HEK293 (cell line): ENCODE measurements at regions not wholly inside any gene's neighbourhood (a gene's known extent, or its start where the extent isn't known, plus 50 kb on each side); places are given as distances from the start of the nearest gene placed in this dataset.

Experiments
- CTCF ChIA-PET: fragments of 350-600 bp; formaldehyde crosslinking; extraction: SDS; loops from one replicate; lab custom pipeline; 2021; ENCODE audit warnings: antibody characterized with exemption; lab: Yijun Ruan, JAX
- POLR2A ChIA-PET: fragments of 300-600 bp; formaldehyde crosslinking; extraction: SDS; loops from one replicate; lab custom pipeline; 2020; ENCODE audit warnings: antibody characterized with exemption, inconsistent platforms; lab: Yijun Ruan, JAX
- H3K27ac ChIP-seq: fragments of 200-500 bp; sonication (Bioruptor generic); 2 replicates; pipeline ENCODE4 v1.5.1; 2014; ENCODE audit warnings: low read depth, low read length, control low read depth, inconsistent platforms; ENCODE audit errors: extremely low read depth
- H3K36me3 ChIP-seq, 2 experiments: fragments of 200-500 bp in 1 of 2; sonication (Bioruptor generic) in 1 of 2; 1 replicate in 1 of 2; 2 replicates in 1 of 2; pipeline ENCODE4 v1.5.1; 2014 to 2017; ENCODE audit warnings: inconsistent platforms in 2 of 2, low read length in 2 of 2; ENCODE audit not compliant: control insufficient read depth in 2 of 2, insufficient read depth in 1 of 2
- H3K4me1 ChIP-seq: fragments of 200-500 bp; sonication (Bioruptor generic); 2 replicates; pipeline ENCODE4 v1.5.1; 2014; ENCODE audit warnings: mild to moderate bottlenecking, low read length, inconsistent platforms; ENCODE audit not compliant: control insufficient read depth, insufficient read depth
- H3K4me3 ChIP-seq: 2 replicates; pipeline ENCODE4 v1.5.1; 2011; ENCODE audit warnings: low read depth, mild to moderate bottlenecking, control low read depth, low read length, moderate library complexity
- H3K9me3 ChIP-seq: fragments of 200-500 bp; sonication (Bioruptor generic); 2 replicates; pipeline ENCODE4 v1.5.1; 2014; ENCODE audit warnings: low read depth, low read length, inconsistent platforms; ENCODE audit not compliant: control insufficient read depth, insufficient read depth
- EGR2 ChIP-seq: fragments of 450-650 bp; formaldehyde crosslinking; IDR thresholded peaks from 2 replicates; pipeline ENCODE4 v1.5.1; 2016; ENCODE audit warnings: low read depth, missing biosample characterization, missing genetic modification characterization
- GLIS2 ChIP-seq: fragments of 450-650 bp; formaldehyde crosslinking; IDR thresholded peaks from 2 replicates; pipeline ENCODE4 v1.5.1; 2016; ENCODE audit warnings: missing biosample characterization, missing genetic modification characterization
- HIC1 ChIP-seq: fragments of 450-650 bp; formaldehyde crosslinking; IDR thresholded peaks from 2 replicates; pipeline ENCODE4 v1.5.1; 2016; ENCODE audit warnings: missing biosample characterization, missing genetic modification characterization
- HOXD13 ChIP-seq: sonication (generic); formaldehyde crosslinking; IDR thresholded peaks from 2 replicates; pipeline ENCODE4 v1.8.0; 2022; ENCODE audit warnings: missing genetic modification reagents, borderline replicate concordance
- KLF16 ChIP-seq: fragments of 450-650 bp; formaldehyde crosslinking; IDR thresholded peaks from 2 replicates; pipeline ENCODE4 v1.5.1; 2017; ENCODE audit warnings: missing biosample characterization, missing genetic modification characterization
- RBAK ChIP-seq: fragments of 450-650 bp; formaldehyde crosslinking; IDR thresholded peaks from 2 replicates; pipeline ENCODE4 v1.5.1; 2016; ENCODE audit warnings: missing biosample characterization, missing genetic modification characterization
- SCRT1 ChIP-seq: fragments of 450-650 bp; formaldehyde crosslinking; IDR thresholded peaks from 2 replicates; pipeline ENCODE4 v1.5.1; 2016; ENCODE audit warnings: missing biosample characterization, missing genetic modification characterization, borderline replicate concordance
- SP3 ChIP-seq: fragments of 450-650 bp; formaldehyde crosslinking; IDR thresholded peaks from 2 replicates; pipeline ENCODE4 v1.5.1; 2016; ENCODE audit warnings: missing biosample characterization, missing genetic modification characterization
- TCF7L2 ChIP-seq: IDR thresholded peaks from 2 replicates; pipeline ENCODE4 v1.6.1; 2011; ENCODE audit warnings: low read depth, mild to moderate bottlenecking, inconsistent platforms, low read length, moderate library complexity, borderline replicate concordance
- ZNF121 ChIP-seq: fragments of 450-650 bp; formaldehyde crosslinking; IDR thresholded peaks from 2 replicates; pipeline ENCODE4 v1.5.1; 2016; ENCODE audit warnings: missing biosample characterization, missing genetic modification characterization
- ZNF16 ChIP-seq: fragments of 450-650 bp; formaldehyde crosslinking; IDR thresholded peaks from 2 replicates; pipeline ENCODE4 v1.5.1; 2016; ENCODE audit warnings: low read depth, missing biosample characterization, missing genetic modification characterization
- ZNF184 ChIP-seq: fragments of 450-650 bp; IDR thresholded peaks from 2 replicates; pipeline ENCODE4 v1.5.1; 2018; ENCODE audit warnings: missing biosample characterization, mild to moderate bottlenecking, missing genetic modification characterization
- ZNF202 ChIP-seq: fragments of 450-650 bp; formaldehyde crosslinking; IDR thresholded peaks from 2 replicates; pipeline ENCODE4 v1.5.1; 2016; ENCODE audit warnings: missing biosample characterization, missing genetic modification characterization, borderline replicate concordance
- ZNF223 ChIP-seq: fragments of 450-650 bp; formaldehyde crosslinking; IDR thresholded peaks from 2 replicates; pipeline ENCODE4 v1.5.1; 2016; ENCODE audit warnings: missing biosample characterization, missing genetic modification characterization
- ZNF239 ChIP-seq: fragments of 450-650 bp; formaldehyde crosslinking; IDR thresholded peaks from 2 replicates; pipeline ENCODE4 v1.5.1; 2016; ENCODE audit warnings: missing biosample characterization, missing genetic modification characterization
- ZNF302 ChIP-seq: fragments of 450-650 bp; formaldehyde crosslinking; IDR thresholded peaks from 2 replicates; pipeline ENCODE4 v1.5.1; 2016; ENCODE audit warnings: missing biosample characterization, missing genetic modification characterization, low read depth
- ZNF354C ChIP-seq: fragments of 450-650 bp; formaldehyde crosslinking; IDR thresholded peaks from 2 replicates; pipeline ENCODE4 v1.5.1; 2016; ENCODE audit warnings: missing biosample characterization, missing genetic modification characterization, low read depth, borderline replicate concordance
- ZNF366 ChIP-seq: fragments of 450-650 bp; formaldehyde crosslinking; conservative IDR thresholded peaks from 2 replicates; pipeline ENCODE4 v1.5.1; 2016; ENCODE audit warnings: missing biosample characterization, missing genetic modification characterization
- ZNF423 ChIP-seq: fragments of 450-650 bp; formaldehyde crosslinking; IDR thresholded peaks from 2 replicates; pipeline ENCODE4 v1.5.1; 2016; ENCODE audit warnings: missing biosample characterization, missing genetic modification characterization
- ZNF514 ChIP-seq: fragments of 450-650 bp; formaldehyde crosslinking; IDR thresholded peaks from 2 replicates; pipeline ENCODE4 v1.5.1; 2016; ENCODE audit warnings: missing biosample characterization, missing genetic modification characterization
- ZNF529 ChIP-seq: fragments of 450-650 bp; formaldehyde crosslinking; IDR thresholded peaks from 2 replicates; pipeline ENCODE4 v1.5.1; 2017; ENCODE audit warnings: missing genetic modification characterization, missing biosample characterization; ENCODE audit not compliant: insufficient replicate concordance
- ZNF561 ChIP-seq: fragments of 450-650 bp; IDR thresholded peaks from 2 replicates; pipeline ENCODE4 v1.5.1; 2018; ENCODE audit warnings: missing biosample characterization, missing genetic modification characterization, borderline replicate concordance
- ZNF596 ChIP-seq: fragments of 450-650 bp; IDR thresholded peaks from 2 replicates; pipeline ENCODE4 v1.5.0; 2018; ENCODE audit warnings: missing biosample characterization, mild to moderate bottlenecking, missing genetic modification characterization, moderate library complexity
- ZNF600 ChIP-seq: fragments of 450-650 bp; formaldehyde crosslinking; IDR thresholded peaks from 2 replicates; pipeline ENCODE4 v1.5.1; 2016; ENCODE audit warnings: missing biosample characterization, missing genetic modification characterization
- ZNF654 ChIP-seq: fragments of 450-650 bp; formaldehyde crosslinking; IDR thresholded peaks from 2 replicates; pipeline ENCODE4 v1.5.1; 2016; ENCODE audit warnings: low read depth, missing biosample characterization, missing genetic modification characterization
- ZNF664 ChIP-seq: fragments of 450-650 bp; formaldehyde crosslinking; IDR thresholded peaks from 2 replicates; pipeline ENCODE4 v1.5.1; 2016; ENCODE audit warnings: missing biosample characterization, missing genetic modification characterization
- ZNF76 ChIP-seq: fragments of 450-650 bp; formaldehyde crosslinking; IDR thresholded peaks from 2 replicates; pipeline ENCODE4; 2016; ENCODE audit warnings: low read depth, missing biosample characterization, missing genetic modification characterization, borderline replicate concordance
- TF ChIP-seq, protein P1 (sequence below): fragments of 450-650 bp; formaldehyde crosslinking; optimal IDR thresholded peaks from 2 replicates; pipeline ENCODE3; 2016; ENCODE audit warnings: missing biosample characterization, mild to moderate bottlenecking, missing genetic modification characterization
- TF ChIP-seq, protein P2 (sequence below): fragments of 450-650 bp; formaldehyde crosslinking; IDR thresholded peaks from 2 replicates; pipeline ENCODE4 v1.5.0; 2017; ENCODE audit warnings: missing biosample characterization, missing genetic modification characterization, borderline replicate concordance
- TF ChIP-seq, protein P3 (sequence below): fragments of 450-650 bp; formaldehyde crosslinking; IDR thresholded peaks from 2 replicates; pipeline ENCODE4 v1.5.1; 2016; ENCODE audit warnings: missing biosample characterization, missing genetic modification characterization

GRCh38 chr14:71687166-71687831 lies 244.9 kb upstream of the RGS6 start:
- Histone ChIP-seq H3K27ac (no peak overlapping the region), H3K4me1 (peaks cover 9% of the 10 kb centered on the region; the same call in 1 of the 2 replicates), H3K4me3 (no peak overlapping the region), H3K9me3 (no peaks in the 10 kb centered on the region), H3K36me3 (peaks cover 6 to 14% of the 10 kb centered on the region in 2 experiments; a peak in 2 of 3 replicates)
- ChIA-PET POLR2A (no interaction called here), CTCF (no interaction called here)
- TF ChIP-seq, protein P1, sequence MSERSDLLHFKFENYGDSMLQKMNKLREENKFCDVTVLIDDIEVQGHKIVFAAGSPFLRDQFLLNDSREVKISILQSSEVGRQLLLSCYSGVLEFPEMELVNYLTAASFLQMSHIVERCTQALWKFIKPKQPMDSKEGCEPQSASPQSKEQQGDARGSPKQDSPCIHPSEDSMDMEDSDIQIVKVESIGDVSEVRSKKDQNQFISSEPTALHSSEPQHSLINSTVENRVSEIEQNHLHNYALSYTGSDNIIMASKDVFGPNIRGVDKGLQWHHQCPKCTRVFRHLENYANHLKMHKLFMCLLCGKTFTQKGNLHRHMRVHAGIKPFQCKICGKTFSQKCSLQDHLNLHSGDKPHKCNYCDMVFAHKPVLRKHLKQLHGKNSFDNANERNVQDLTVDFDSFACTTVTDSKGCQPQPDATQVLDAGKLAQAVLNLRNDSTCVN (tag by site-specific recombination), result no peak
- no peak for TF ChIP-seq HIC1 (tag by site-specific recombination)
- TF ChIP-seq ZNF654 (tag by site-specific recombination), result no peak
- no peak for TF ChIP-seq ZNF529 (tag by site-specific recombination)
- no peak for TF ChIP-seq KLF16 (tag by site-specific recombination)
- TF ChIP-seq ZNF184 (tag by site-specific recombination), result no peak
- TF ChIP-seq ZNF121 (tag by site-specific recombination), result no peak
- no peak for TF ChIP-seq ZNF561 (tag by site-specific recombination)
- no peak for TF ChIP-seq ZNF202 (tag by site-specific recombination)
- no peak for TF ChIP-seq EGR2
- TF ChIP-seq ZNF354C (tag by site-specific recombination), result no peak
- no peak for TF ChIP-seq GLIS2 (tag by site-specific recombination)
- TF ChIP-seq TCF7L2, result no peak
- no peak for TF ChIP-seq ZNF223 (tag by site-specific recombination)
- TF ChIP-seq ZNF76 (tag by site-specific recombination), result no peak
- no peak for TF ChIP-seq ZNF423 (tag by site-specific recombination)
- no peak for TF ChIP-seq ZNF596 (tag by site-specific recombination)
- no peak for TF ChIP-seq ZNF239 (tag by site-specific recombination)
- TF ChIP-seq SP3, result no peak
- no peak for TF ChIP-seq ZNF664 (tag by site-specific recombination)

GRCh38 chr14:71688576-71688975 lies 243.7 kb upstream of the RGS6 start:
- POLR2A ChIA-PET, result no interaction called here
- CTCF ChIA-PET, result no interaction called here
- no peak for TF ChIP-seq ZNF121 (tag by site-specific recombination)
- TF ChIP-seq RBAK, result no peak
- TF ChIP-seq HOXD13 (CRISPR knock-in tag), result no peak
- TF ChIP-seq SCRT1 (tag by site-specific recombination), result no peak
- TF ChIP-seq, protein P2, sequence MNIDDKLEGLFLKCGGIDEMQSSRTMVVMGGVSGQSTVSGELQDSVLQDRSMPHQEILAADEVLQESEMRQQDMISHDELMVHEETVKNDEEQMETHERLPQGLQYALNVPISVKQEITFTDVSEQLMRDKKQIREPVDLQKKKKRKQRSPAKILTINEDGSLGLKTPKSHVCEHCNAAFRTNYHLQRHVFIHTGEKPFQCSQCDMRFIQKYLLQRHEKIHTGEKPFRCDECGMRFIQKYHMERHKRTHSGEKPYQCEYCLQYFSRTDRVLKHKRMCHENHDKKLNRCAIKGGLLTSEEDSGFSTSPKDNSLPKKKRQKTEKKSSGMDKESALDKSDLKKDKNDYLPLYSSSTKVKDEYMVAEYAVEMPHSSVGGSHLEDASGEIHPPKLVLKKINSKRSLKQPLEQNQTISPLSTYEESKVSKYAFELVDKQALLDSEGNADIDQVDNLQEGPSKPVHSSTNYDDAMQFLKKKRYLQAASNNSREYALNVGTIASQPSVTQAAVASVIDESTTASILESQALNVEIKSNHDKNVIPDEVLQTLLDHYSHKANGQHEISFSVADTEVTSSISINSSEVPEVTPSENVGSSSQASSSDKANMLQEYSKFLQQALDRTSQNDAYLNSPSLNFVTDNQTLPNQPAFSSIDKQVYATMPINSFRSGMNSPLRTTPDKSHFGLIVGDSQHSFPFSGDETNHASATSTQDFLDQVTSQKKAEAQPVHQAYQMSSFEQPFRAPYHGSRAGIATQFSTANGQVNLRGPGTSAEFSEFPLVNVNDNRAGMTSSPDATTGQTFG (tag by site-specific recombination), result no peak
- no peak for TF ChIP-seq ZNF514 (tag by site-specific recombination)
- TF ChIP-seq ZNF366, result no peak
- TF ChIP-seq, protein P3, sequence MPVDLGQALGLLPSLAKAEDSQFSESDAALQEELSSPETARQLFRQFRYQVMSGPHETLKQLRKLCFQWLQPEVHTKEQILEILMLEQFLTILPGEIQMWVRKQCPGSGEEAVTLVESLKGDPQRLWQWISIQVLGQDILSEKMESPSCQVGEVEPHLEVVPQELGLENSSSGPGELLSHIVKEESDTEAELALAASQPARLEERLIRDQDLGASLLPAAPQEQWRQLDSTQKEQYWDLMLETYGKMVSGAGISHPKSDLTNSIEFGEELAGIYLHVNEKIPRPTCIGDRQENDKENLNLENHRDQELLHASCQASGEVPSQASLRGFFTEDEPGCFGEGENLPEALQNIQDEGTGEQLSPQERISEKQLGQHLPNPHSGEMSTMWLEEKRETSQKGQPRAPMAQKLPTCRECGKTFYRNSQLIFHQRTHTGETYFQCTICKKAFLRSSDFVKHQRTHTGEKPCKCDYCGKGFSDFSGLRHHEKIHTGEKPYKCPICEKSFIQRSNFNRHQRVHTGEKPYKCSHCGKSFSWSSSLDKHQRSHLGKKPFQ (tag by site-specific recombination), result no peak
- no peak for TF ChIP-seq ZNF302
- TF ChIP-seq ZNF16, result no peak
- TF ChIP-seq ZNF600 (tag by site-specific recombination), result no peak

More at GRCh38 chr14:71688576-71688975, 243.7 kb upstream of the RGS6 start:
- H3K4me3 ChIP-seq, result no peak overlapping the region
- no peaks in the 10 kb centered on the region for H3K9me3 ChIP-seq
- no peak overlapping the region for H3K27ac ChIP-seq
- peaks cover 9% of the 10 kb centered on the region; the same call in 1 of the 2 replicates for H3K4me1 ChIP-seq
- peaks cover 6 to 14% of the 10 kb centered on the region in 2 experiments; a peak in 2 of 3 replicates for H3K36me3 ChIP-seq
